PC-3 (cell line): ENCODE measurements at regions not wholly inside any gene's neighbourhood (a gene's known extent, or its start where the extent isn't known, plus 50 kb on each side); places are given as distances from the start of the nearest gene placed in this dataset.

Experiments
- ATAC-seq: fragments of 200-7000 bp; cut with Tn5 transposase; 2 replicates; pipeline ENCODE4 v1.9.1; 2020; ENCODE audit warnings: mild to moderate bottlenecking, moderate library complexity
- BruUV-seq: library from RNA; stranded (reverse); fragments of 400-500 nt; replicated peaks from 2 replicates; lab custom pipeline; 2021; lab: Mats Ljungman, UMichigan
- CTCF ChIA-PET: fragments of 300-600 bp; sonication (Branson Sonifier 250); formaldehyde crosslinking; loops from one replicate; lab custom pipeline; 2022; ENCODE audit warnings: antibody characterized with exemption; lab: Charles Lee
- POLR2A ChIA-PET: fragments of 300-600 bp; sonication (Branson Sonifier 250); formaldehyde crosslinking; loops from one replicate; lab custom pipeline; 2022; ENCODE audit warnings: antibody characterized with exemption; ENCODE audit not compliant: unreplicated experiment; lab: Charles Lee
- DNase-seq: peaks from one replicate; pipeline ENCODE4 v3.0.0-alpha.2; 2015
- H2AFZ ChIP-seq: fragments of 300-600 bp; sonication (generic); 2 replicates; pipeline ENCODE4 v1.6.0; 2016; ENCODE audit warnings: antibody characterized with exemption, low read length
- H3F3A ChIP-seq: fragments of 300-600 bp; sonication (generic); one replicate; pipeline ENCODE4 v1.6.0; 2017; ENCODE audit warnings: antibody characterized with exemption, low read length, control low read depth, mild to moderate bottlenecking; ENCODE audit not compliant: unreplicated experiment
- H3K27ac ChIP-seq: fragments of 300-600 bp; sonication (generic); 2 replicates; pipeline ENCODE4 v1.5.1; 2016; ENCODE audit warnings: mild to moderate bottlenecking, low read length
- H3K27me3 ChIP-seq: fragments of 300-600 bp; sonication (generic); 2 replicates; pipeline ENCODE4 v1.6.1; 2016; ENCODE audit warnings: low read length, mixed read lengths
- H3K36me3 ChIP-seq: fragments of 300-600 bp; sonication (generic); 2 replicates; pipeline ENCODE4 v1.6.1; 2016; ENCODE audit warnings: low read depth, mixed run types, low read length, mixed read lengths
- H3K4me1 ChIP-seq: fragments of 300-600 bp; sonication (generic); 2 replicates; pipeline ENCODE4 v1.5.1; 2016; ENCODE audit warnings: low read length; ENCODE audit not compliant: insufficient read depth
- H3K4me2 ChIP-seq: fragments of 300-600 bp; sonication (generic); 2 replicates; pipeline ENCODE4 v1.6.0; 2016; ENCODE audit warnings: low read length
- H3K4me3 ChIP-seq: fragments of 300-600 bp; sonication (generic); 2 replicates; pipeline ENCODE4 v1.5.1; 2016; ENCODE audit warnings: mild to moderate bottlenecking, low read length, mixed read lengths
- H3K79me2 ChIP-seq: fragments of 300-600 bp; sonication (generic); 2 replicates; pipeline ENCODE4 v1.6.1; 2017; ENCODE audit warnings: low read length, mixed read lengths
- H3K9ac ChIP-seq: fragments of 300-600 bp; sonication (generic); 2 replicates; pipeline ENCODE4 v1.6.0; 2016; ENCODE audit warnings: mild to moderate bottlenecking, low read length
- H3K9me2 ChIP-seq: fragments of 300-600 bp; sonication (generic); replicated peaks from 2 replicates; pipeline ENCODE4 v1.6.1; 2016; ENCODE audit warnings: mixed run types, low read length, mixed read lengths
- H3K9me3 ChIP-seq: fragments of 300-600 bp; sonication (generic); 2 replicates; pipeline ENCODE4 v1.6.1; 2016; ENCODE audit warnings: low read length, mixed read lengths
- H4K20me1 ChIP-seq: fragments of 300-600 bp; sonication (generic); 2 replicates; pipeline ENCODE4 v1.6.1; 2016; ENCODE audit warnings: low read length, mixed read lengths
- CTCF ChIP-seq: fragments of 300-600 bp; sonication (generic); conservative IDR thresholded peaks from 2 replicates; pipeline ENCODE4 v1.5.1; 2017; ENCODE audit warnings: antibody characterized with exemption, low read depth, mild to moderate bottlenecking, low read length
- EZH2 ChIP-seq: fragments of 300-600 bp; sonication (generic); IDR thresholded peaks from one replicate; pipeline ENCODE4 v1.6.1; 2017; ENCODE audit warnings: antibody characterized with exemption, mild to moderate bottlenecking, low read length; ENCODE audit not compliant: unreplicated experiment
- EZH2phosphoT487 ChIP-seq: fragments of 300-600 bp; sonication (generic); IDR thresholded peaks from 2 replicates; pipeline ENCODE4 v1.6.1; 2018; ENCODE audit warnings: mild to moderate bottlenecking, antibody characterized with exemption, low read length, borderline replicate concordance
- intact Hi-C: fragments of 100-400 bp; cut with micrococcal nuclease; formaldehyde crosslinking; loops from 2 replicates; pipeline ENCODE4 v1.9.0; 2023

- TF ChIP-seq EZH2phosphoT487 (no peak), EZH2 (no peak), CTCF (no peak)
- Histone ChIP-seq H3K4me3 (no peak overlapping the region), H3K4me2 (no peak overlapping the region), H3K36me3 (no peaks in the 10 kb centered on the region), H3F3A (no peaks in the 10 kb centered on the region), H2AFZ (no peak overlapping the region), H3K4me1 (peaks cover 15% of the 10 kb centered on the region), H3K9me2 (no peaks in the 10 kb centered on the region), H3K27me3 (no peaks in the 10 kb centered on the region), H3K79me2 (no peaks in the 10 kb centered on the region), H4K20me1 (no peaks in the 10 kb centered on the region), H3K27ac (no peak overlapping the region), H3K9ac (no peak overlapping the region), H3K9me3 (no peaks in the 10 kb centered on the region)
- ChIA-PET POLR2A (no interaction called here), CTCF (no interaction called here)
- no peak for ATAC-seq
- intact Hi-C loops: no loop called here
- no peak for DNase-seq
- BruUV-seq: no TSS peak
These were observed 159.9 kb downstream of the MDFIC start for GRCh38 chr7:115081772-115082171.

- no TSS peak for BruUV-seq
- ChIA-PET POLR2A (no interaction called here), CTCF (no interaction called here)
- H4K20me1 ChIP-seq: no peaks in the 10 kb centered on the region
- no peak overlapping the region for H3K27ac ChIP-seq
- no peaks in the 10 kb centered on the region for H3K4me1 ChIP-seq
- ATAC-seq (no peak), DNase-seq (no peak)
- H3F3A ChIP-seq: no peaks in the 10 kb centered on the region
- no peak overlapping the region for H3K4me3 ChIP-seq
- TF ChIP-seq CTCF: no peak
- TF ChIP-seq EZH2: no peak
- TF ChIP-seq EZH2phosphoT487: no peak
- no peak overlapping the region for H3K4me2 ChIP-seq
- no peaks in the 10 kb centered on the region for H3K36me3 ChIP-seq
- H2AFZ ChIP-seq: no peak overlapping the region
- intact Hi-C loops: no loop called here
- no peaks in the 10 kb centered on the region for H3K27me3 ChIP-seq
- no peaks in the 10 kb centered on the region for H3K9me2 ChIP-seq
- H3K9ac ChIP-seq: no peak overlapping the region
- no peaks in the 10 kb centered on the region for H3K9me3 ChIP-seq
- no peaks in the 10 kb centered on the region for H3K79me2 ChIP-seq
These were observed 157.0 kb downstream of the MDFIC start for GRCh38 chr7:115078851-115079250.

GRCh38 chr7:115078386-115078785 is 156.5 kb downstream of the MDFIC start:
- H3K9me2 ChIP-seq: no peaks in the 10 kb centered on the region
- ATAC-seq (no peak), DNase-seq (no peak)
- no peaks in the 10 kb centered on the region for H3F3A ChIP-seq
- no peaks in the 10 kb centered on the region for H3K79me2 ChIP-seq
- H4K20me1 ChIP-seq: no peaks in the 10 kb centered on the region
- H3K4me1 ChIP-seq: no peaks in the 10 kb centered on the region
- no TSS peak for BruUV-seq
- no peak overlapping the region for H2AFZ ChIP-seq
- TF ChIP-seq CTCF (no peak), EZH2 (no peak), EZH2phosphoT487 (no peak)
- H3K27me3 ChIP-seq: no peaks in the 10 kb centered on the region
- H3K36me3 ChIP-seq: no peaks in the 10 kb centered on the region
- ChIA-PET CTCF (no interaction called here), POLR2A (no interaction called here)
- intact Hi-C loops: no loop called here
- no peaks in the 10 kb centered on the region for H3K9me3 ChIP-seq
- no peak overlapping the region for H3K9ac ChIP-seq
- H3K27ac ChIP-seq: no peak overlapping the region
- no peak overlapping the region for H3K4me3 ChIP-seq
- no peak overlapping the region for H3K4me2 ChIP-seq
